GM21515 (cell line): ENCODE measurements at regions not wholly inside any gene's neighbourhood (a gene's known extent, or its start where the extent isn't known, plus 50 kb on each side); places are given as distances from the start of the nearest gene placed in this dataset.

ENCODE experiments used
- ATAC-seq: cut with Tn5 transposase; IDR thresholded peaks from one replicate; pipeline ENCODE4 v1.9.1; 2021; ENCODE audit not compliant: unreplicated experiment

DNA sequence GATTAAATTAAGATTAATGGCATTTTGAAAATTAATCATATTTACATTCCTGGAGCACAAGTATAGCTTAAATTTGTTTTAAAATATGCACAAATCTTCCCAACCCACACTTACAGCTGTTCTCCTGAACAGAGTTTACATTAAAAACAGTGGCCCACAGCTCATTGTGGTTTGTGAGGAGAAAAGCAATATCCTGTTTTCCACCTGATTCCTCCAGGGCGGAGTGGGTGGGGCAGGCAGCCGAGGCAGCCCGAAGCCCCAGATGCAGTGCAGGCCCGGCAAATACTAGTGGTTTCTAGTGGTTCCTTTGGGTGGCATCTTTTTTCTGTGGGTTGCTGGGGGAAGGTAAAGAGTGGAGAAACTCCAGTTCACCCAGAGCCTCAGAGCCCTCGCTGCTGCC lies 280.8 kb downstream of the ARHGAP12 start:
- ATAC-seq, result no peak

DNA sequence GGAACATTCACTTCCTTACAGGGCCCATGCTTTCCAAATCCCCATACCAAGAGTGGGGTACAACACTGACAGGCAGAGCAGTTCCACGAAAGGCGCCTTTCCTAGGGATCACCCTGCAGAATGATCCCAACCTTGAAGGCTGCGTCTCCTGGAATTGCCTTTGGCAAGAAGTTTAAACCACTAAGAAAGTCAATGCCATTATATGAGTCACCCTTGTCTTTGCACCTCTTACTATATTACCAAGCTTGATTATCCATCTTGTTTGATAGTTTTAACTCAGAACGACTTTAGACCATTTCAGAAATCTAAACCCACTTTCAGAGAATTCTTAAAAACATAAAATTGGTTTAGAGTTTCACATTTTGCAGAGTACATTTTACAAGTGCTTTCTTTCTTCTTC lies 282.1 kb downstream of the ARHGAP12 start:
- ATAC-seq, result no peak

DNA sequence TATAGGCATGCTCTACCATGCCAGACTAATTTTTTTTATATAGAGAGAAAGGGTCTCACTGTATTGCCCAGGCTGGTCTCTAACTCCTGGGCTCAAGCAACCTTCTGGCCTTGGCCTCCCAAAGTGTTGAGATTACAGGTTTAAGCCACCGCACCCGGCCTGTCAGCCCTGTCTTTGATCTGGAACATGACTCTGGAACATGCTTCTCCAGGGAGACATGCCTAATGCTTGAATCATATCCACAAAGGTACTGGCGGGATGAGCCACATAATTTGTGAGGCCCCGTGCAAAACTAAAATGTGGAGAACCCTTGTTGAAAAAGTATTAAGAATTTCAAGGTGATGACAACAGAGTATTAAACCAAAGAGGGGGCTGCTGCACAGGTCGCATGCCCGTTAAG lies 282.8 kb downstream of the ARHGAP12 start:
- no peak for ATAC-seq

DNA sequence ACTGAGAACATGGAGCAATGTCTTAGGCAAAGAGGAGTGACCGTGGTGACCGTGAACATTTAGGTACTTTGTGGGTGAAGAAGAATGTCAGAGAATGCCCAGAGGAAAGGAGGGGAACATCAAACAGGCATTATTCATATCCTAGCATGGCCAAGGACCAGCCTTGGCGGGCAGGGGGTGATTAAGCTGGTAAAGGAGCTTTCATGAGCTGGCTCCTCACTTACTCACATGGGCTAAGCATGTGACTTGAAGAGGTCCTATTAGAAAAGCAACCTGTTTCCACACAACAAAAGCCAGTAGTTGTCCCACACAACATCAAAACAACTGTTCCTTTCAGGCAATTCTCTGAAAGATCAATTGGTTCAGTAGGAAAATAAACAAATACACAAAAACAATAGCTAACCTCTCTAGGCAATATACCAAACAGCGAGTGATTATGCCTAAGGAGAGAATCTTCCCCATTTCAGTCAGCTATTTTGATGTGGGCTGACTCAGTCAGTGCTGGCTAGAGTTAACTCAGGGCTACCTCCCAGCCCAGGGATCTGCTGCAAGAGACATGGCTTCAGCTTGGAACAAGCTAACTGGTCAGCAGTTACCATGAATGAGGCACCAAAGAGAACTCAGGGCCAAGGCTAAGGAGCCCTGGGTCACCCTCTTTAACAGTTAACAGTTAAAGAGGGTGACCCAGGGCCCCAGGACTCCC lies 283.5 kb downstream of the ARHGAP12 start:
- no peak for ATAC-seq

DNA sequence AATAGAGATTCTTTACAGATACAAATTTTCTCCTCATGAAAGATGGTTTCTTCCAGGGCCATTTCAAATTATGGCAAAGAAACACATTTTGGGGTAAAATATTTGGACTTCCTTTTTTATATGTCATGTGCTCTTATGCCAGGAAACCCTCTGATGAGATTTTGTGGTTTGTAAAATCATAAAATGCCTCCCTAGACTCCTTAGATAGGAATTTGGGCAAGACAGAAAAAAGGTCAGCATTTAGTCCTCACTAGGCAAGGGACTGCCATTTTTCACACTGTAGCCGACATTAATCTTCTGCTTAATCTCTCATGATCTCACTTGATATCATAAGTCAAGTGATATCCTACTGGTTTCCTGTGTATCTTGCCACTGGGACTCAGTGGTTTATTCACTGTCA lies 286.4 kb downstream of the ARHGAP12 start:
- no peak for ATAC-seq

DNA sequence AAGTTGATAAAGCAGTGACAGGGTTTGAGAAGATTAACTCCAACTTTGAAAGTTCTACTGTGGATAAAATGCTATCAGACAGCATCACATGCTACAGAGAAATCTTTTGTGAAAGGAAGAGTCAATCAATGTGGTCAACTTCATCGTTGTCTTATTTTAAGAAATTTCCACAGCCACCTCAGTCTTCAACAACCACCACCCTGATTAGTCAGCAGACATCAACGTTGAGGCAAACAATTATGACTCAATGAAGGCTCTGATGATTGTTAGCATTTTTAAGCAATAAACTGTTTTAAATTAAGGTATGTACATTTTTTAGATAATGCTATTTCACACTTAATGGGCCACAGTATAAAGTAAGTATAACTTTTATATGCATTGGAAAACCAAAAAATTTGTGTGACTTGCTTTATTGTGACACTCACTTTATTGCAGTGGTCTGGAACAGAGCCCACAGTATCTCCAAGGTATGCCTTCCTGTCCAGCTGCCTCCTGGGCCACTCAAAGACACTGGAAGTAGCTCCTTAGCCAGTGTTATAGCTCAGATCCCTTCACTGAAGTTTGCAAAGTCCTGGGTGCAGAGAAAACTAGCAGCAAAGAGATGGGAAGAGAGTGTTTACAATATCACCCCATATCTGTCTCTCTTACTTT lies 293.1 kb downstream of the ARHGAP12 start:
- no peak for ATAC-seq

DNA sequence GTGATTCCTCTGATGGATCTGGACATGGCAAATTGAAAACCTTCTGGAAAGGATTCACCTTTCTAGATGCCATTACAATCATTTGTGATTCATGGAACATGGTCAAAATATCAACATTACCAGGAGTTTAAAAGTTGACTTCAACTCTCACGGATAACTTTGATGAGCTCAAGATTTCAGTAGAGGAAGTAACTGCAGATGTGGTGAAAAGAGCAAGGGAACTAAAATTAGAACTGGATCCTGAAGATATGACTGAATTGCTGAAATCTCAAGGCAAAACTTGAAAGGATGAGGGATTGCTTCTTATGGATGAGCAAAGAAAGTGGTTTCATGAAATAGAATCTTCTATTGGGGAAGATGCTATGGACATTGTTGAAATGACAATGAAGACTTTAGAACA lies 293.6 kb downstream of the ARHGAP12 start:
- no peak for ATAC-seq

DNA sequence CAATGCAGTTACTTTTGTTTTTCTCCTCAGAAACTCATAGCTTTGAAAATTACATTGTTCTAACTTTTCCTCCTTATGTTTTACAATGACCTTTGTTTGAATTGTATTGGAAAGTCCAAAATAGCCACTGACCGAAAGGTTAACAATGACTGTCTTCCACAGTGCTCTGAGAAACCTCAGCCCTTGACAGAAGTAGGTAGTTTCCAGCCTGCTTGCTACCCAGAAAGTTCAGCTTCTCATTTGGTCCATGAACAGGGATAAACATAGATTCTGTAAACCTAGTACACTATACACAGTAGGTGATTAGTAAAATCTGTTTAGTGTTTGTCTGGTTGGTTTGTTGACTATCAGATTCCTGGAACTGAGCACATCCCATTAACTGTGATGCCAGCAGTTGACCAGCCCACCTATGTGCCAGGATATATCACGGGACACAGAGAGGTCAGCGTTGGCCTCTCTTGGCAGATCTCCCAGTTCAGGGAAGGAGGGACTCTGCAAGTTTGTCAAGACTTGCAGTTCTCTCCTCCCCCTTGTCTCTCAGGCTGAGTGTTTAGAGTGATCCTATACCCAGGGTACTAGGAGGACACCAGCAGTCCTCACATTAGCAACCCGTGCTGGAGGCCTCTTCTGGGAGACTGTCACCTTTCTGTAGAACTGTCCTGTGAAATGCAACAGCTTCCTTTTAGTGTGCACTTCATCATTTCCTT lies 297.6 kb downstream of the ARHGAP12 start:
- ATAC-seq, result no peak

DNA sequence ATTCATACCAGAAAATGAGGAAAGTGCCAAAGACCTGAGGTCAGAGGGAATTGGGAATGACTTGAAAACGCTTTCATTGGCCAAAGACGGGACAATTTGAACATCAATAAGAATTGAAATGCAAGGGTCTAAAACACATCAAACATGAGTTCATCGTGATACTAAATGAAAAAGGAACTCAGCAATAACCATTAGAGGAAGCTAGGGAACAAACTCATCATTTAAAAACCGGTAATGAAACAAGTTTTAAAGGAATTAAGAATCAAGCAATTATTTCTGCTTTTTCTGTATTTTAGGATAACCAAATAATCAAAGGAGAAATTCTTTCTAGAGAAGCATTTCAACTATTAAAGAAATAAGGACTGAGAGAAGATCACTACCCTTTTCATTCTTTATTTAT lies 303.1 kb downstream of the ARHGAP12 start:
- no peak for ATAC-seq

DNA sequence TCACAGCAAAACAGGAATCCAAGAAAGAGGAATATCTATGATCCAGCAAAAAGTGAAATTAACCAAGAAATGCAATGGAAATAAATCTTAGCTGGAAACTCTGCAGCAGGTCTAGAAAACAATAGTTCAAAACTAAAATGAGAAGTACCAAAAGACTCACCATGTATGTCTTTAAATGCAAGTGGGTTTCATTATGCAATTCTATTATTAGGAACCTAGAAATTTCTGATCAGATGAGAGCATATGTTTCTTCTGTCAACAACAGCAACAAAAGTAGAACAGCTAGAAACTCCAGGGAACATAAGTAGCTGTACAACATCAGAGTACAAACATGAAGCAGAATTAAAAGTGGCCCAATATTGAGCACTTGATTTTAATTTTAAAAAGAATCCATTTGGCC lies 304.0 kb downstream of the ARHGAP12 start:
- no peak for ATAC-seq

DNA sequence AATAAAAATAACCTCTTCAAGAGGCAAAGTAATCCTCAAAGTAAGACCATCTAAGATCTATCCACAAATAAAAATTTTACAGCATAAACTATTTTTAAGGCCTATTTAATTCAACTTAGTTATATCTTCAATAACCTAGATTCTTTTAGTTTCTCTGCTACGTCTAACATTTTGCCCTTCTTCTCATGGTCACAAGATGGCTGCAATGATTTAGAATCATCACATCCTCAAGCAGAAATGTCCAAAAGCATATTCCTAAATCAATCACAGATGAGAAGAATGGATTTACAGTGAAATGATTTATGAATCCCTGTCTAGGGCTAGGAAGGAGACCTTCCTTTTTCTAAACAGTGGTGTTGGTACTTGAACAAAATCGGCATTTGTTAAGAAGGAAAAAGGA lies 304.7 kb downstream of the ARHGAP12 start:
- no peak for ATAC-seq

DNA sequence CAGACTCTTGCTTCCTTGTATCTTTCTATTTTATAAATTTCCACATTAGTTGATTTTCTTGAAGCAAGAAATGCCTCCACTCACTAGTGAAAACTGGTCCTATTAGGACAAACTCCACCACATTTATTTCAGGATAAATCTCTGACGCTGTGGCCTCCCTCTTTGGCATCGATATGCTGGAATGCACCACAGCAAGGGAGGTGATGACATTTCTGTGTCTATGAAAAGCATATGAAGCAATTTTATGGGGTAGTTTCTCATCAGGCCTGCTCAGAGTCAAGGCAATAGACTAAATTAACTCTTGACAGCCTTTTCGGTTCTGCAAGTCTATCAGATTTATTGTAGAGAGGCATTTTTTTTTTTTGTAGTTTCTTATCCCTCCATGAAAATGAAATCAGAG lies 304.4 kb downstream of the ZEB1 start:
- ATAC-seq, result no peak

DNA sequence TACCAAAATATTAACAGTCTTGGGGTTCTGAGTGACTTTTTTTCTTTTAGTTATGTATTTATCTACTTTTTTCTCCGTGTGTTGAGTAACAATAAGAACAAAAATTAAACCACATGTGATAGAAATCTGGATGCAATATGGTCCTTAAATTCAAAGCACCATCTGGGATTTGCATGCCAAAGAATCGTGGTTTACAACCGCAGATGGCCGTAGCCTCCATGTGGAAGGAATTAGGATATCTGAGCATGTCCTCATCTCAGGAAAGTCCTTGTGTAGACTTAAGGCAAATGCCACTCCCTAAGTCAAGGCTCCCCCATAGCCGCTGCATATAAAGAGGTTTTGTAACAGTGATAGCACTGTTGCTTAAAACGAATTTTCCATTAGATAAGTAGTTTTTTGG lies 304.0 kb downstream of the ZEB1 start:
- ATAC-seq, result no peak

DNA sequence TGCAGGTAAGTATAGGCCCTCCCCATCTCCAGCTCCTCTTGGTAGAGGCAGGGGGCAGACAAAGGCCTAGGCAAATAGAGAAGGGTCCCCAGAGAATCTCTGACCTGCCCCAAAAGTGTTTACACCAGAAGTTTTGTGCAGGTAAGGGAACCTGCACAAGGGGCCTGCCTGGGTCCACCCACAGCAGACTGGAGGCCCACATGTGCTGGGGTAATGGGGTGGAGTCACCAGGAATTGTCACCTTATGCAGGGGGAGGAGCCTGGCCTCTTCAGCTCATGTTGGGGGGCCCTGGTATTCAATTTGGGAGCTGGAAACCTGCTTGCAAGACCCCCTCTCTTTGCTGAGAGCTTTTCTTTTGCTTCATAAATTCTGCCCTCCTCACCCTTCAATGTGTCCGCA lies 302.7 kb downstream of the ZEB1 start:
- no peak for ATAC-seq

DNA sequence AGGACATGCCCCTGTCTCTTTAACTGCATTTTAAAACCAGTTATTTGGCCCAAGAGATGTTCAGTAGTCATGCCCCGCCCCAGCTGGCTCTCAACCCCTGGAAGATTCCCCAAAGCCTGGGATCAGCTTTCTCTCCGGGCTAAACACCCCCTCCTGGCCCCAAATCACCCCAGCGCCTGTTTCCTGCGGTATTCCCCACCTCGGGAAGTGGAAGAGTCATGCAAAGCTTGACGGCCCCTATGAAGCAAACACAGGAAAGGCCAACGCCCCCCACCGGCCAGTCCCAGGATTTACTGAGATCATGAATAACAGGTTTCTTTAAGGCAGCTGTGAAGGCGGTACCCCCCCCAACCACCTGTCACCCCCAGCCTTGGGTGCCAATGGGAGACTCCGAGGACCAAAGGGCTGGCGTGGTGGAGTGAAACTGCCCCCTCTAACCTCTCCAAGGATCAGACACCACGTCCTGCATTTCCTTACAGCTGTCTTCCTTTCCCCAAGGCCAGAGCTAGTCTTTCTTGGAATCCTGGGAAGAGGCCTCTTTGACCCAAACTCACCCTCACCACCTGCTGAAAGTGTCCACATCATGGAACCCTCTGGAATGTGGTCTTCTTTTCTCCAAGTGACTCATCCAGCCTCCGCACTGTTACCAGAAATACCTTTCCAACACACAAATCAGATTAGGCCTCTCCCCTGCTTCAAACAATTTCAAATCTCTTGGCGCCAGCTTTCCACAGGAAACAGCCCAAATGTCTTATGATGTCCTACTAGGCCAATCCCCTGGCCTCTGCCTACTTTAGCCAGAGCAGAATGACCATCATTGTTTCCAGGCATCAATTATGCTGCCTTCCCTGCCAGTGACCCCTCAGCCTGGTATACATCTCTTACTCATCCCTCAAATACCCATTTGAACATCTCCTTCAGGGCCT lies 301.5 kb downstream of the ZEB1 start:
- ATAC-seq, result no peak

DNA sequence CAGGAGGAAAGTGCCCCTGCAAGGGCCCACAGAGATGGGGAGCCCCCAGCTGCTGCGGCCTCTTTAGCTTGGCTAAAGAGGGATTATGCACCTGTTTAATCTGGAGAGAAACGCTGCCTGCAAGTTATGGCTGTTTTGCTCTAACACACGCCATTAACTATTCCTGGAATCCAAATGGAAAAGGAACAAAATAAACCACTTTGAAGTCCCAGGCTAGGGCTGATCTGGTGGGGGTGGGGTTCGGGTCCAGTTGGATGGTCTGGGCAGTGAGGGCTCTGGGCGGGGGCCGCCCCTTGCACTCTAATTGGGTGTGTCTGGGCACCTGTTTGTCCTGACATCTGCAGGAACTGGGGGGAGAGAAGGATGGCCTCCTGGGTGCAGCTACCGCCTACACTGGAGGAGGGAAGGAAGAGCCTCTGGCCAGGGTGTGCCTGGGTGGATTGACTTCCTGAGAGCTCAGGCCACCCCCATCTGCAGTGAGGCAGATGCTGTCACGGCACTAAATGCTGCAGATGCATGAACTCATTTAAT lies 300.6 kb downstream of the ZEB1 start:
- no peak for ATAC-seq

DNA sequence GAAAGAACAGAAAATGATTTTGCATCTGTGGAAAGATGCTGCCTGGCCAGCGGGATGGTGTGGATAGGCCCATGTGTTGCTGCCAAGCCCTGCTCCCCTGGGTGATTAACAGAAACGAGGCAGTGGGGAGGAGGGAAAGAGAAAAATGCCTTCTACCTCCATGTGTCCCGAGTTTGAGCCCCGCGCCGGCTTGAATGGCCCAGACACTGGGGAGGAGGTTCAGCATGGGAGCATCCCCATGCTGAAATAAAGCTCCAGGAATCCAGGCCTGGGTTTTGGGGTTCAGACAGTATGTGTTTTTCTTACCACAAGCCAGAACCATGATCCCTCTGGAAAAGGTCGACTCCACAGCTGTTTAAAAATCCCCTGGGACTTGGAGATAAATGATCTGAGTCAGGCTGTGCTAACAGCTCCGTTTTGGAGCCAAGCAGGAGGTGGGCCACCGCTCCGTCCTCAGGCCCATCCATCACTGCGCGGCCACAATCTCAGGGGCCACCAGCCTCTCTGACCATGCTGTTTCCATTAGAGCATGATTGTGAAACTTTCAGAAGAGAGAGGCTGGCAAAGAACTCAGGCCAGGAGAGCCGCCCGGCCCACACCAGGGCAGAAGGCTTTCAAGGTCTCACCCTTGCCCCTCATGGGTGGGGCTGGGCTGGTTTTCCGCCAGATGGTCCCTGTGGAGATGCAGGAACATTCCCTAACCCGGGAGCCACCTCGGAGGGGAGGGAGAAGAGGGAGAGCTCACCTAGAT lies 299.7 kb downstream of the ZEB1 start:
- ATAC-seq, result no peak

DNA sequence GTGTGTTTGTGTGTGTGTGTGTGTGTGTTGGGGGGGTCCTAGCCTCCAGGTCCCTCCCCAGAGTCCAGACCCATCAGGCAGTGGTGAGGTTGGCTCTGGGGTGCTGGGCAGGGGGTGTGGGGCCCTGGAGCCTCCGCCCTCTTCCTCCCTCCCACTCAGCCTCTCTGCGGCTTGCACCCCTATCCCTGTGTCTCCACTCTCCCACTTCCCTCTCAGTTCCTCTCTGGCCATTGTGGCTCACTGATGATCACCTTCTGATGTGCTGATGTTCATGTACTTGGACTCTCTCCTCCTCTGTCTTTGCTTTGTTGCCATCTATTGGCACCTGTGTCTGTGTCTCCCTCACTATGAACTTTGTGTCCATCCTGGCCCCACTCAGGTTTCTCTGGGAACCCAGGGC lies 298.7 kb downstream of the ZEB1 start:
- ATAC-seq, result no peak

DNA sequence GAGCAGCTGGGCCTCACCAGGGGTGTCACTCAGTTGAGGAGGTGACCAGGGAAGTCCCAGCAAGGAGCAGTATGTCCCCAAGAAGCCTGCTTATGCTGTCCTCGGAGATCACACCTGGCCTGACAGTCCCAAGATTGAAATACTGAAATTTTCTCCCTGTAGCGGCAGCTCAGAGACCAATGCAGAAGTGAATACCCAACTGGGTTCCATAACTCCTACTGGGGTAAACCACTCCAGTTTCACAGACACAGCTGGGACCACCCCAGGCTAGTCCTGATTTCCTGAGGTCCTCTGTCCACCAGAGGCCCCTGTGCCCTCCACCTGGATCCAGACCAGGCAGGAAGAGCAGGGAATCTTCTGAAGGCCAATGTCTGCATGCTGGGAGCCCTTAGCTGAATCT lies 298.1 kb downstream of the ZEB1 start:
- ATAC-seq, result no peak

DNA sequence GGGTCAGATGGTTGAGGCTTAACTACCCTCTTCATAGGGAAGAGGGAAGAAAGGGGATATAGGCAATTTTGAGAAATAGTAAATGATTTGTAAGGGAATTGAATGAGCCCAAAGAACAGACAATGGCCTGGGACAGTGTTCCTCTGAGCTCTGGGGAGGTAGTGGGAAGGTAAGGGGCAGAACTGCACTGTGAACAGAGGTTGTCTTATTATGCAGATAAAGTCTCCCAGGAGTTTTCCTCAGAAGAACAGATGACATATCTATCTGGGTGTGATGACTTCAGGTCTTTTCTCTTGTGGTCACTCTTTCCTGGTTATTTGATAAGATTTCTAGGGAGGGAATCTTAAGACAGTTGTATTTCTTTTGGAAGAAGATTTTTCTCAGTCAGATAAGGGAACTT lies 296.1 kb downstream of the ZEB1 start:
- ATAC-seq, result no peak
